OCI-LY1 (cell line): ENCODE measurements at regions not wholly inside any gene's neighbourhood (a gene's known extent, or its start where the extent isn't known, plus 50 kb on each side); places are given as distances from the start of the nearest gene placed in this dataset.

Experiments
- H2AFZ ChIP-seq: fragments of 200-600 bp; sonication (generic), shearing (Covaris generic); 2 replicates; pipeline ENCODE4 v1.6.0; 2014; ENCODE audit warnings: antibody characterized with exemption, mild to moderate bottlenecking, low read length
- H3F3A ChIP-seq: fragments of 200-600 bp; sonication (generic), shearing (Covaris generic); 2 replicates; pipeline ENCODE4 v1.6.0; 2014; ENCODE audit warnings: mild to moderate bottlenecking, antibody characterized with exemption, low read length, moderate library complexity; ENCODE audit not compliant: insufficient read depth
- H3K27ac ChIP-seq: fragments of 200-600 bp; sonication (generic); 2 replicates; pipeline ENCODE4 v1.5.1; 2014; ENCODE audit warnings: low read length, mixed run types, mild to moderate bottlenecking, low read depth; ENCODE audit not compliant: poor library complexity, severe bottlenecking
- H3K27me3 ChIP-seq: fragments of 200-600 bp; sonication (generic); 2 replicates; pipeline ENCODE4 v1.6.0; 2014; ENCODE audit warnings: antibody characterized with exemption, mild to moderate bottlenecking, low read length, moderate library complexity; ENCODE audit not compliant: insufficient read depth
- H3K36me3 ChIP-seq: fragments of 200-600 bp; sonication (generic); 2 replicates; pipeline ENCODE4 v1.6.1; 2014; ENCODE audit warnings: mild to moderate bottlenecking, antibody characterized with exemption, low read length, moderate library complexity, mixed read lengths; ENCODE audit not compliant: insufficient read depth
- H3K4me1 ChIP-seq: fragments of 200-600 bp; sonication (generic); 2 replicates; pipeline ENCODE4 v1.5.1; 2014; ENCODE audit warnings: mild to moderate bottlenecking, low read length, moderate library complexity; ENCODE audit not compliant: insufficient read depth, severe bottlenecking
- H3K4me2 ChIP-seq: fragments of 200-600 bp; sonication (generic), shearing (Covaris generic); 2 replicates; pipeline ENCODE4 v1.6.1; 2014; ENCODE audit warnings: low read length
- H3K4me3 ChIP-seq: fragments of 200-600 bp; sonication (generic); 2 replicates; pipeline ENCODE4 v1.5.1; 2014; ENCODE audit warnings: low read length, low read depth, mild to moderate bottlenecking, mixed read lengths; ENCODE audit not compliant: poor library complexity, severe bottlenecking
- H3K79me2 ChIP-seq: fragments of 200-600 bp; shearing (Covaris generic); 2 replicates; pipeline ENCODE4 v1.6.1; 2016; ENCODE audit warnings: mixed run types, low read length, mixed read lengths; ENCODE audit not compliant: insufficient read depth
- H3K9ac ChIP-seq: fragments of 200-600 bp; sonication (generic), shearing (Covaris generic); 2 replicates; pipeline ENCODE4 v1.6.1; 2014; ENCODE audit warnings: mild to moderate bottlenecking, low read length, mixed read lengths
- H3K9me2 ChIP-seq: fragments of 200-600 bp; sonication (generic), shearing (Covaris generic); 2 replicates; pipeline ENCODE4 v1.6.1; 2014; ENCODE audit warnings: low read depth, mild to moderate bottlenecking, low read length, mixed read lengths
- H3K9me3 ChIP-seq: fragments of 200-600 bp; shearing (Covaris generic); 2 replicates; pipeline ENCODE4 v1.6.1; 2014; ENCODE audit warnings: low read length, mixed read lengths
- H4K20me1 ChIP-seq: fragments of 200-600 bp; sonication (generic), shearing (Covaris generic); 2 replicates; pipeline ENCODE4 v1.6.0; 2016; ENCODE audit warnings: mild to moderate bottlenecking, low read length; ENCODE audit not compliant: insufficient read depth
- CTCF ChIP-seq: fragments of 200-600 bp; sonication (generic), shearing (Covaris generic); IDR thresholded peaks from 2 replicates; pipeline ENCODE4 v1.5.1; 2017; ENCODE audit warnings: mild to moderate bottlenecking, antibody characterized with exemption, low read length, moderate library complexity, mixed read lengths
- EZH2 ChIP-seq: fragments of 200-600 bp; sonication (generic), shearing (Covaris generic); IDR thresholded peaks from 2 replicates; pipeline ENCODE4 v1.8.0; 2017; ENCODE audit warnings: borderline replicate concordance, mixed run types, mild to moderate bottlenecking, antibody characterized with exemption, low read length, moderate library complexity, mixed read lengths

- Histone ChIP-seq H3K4me1 (no peaks in the 10 kb centered on the region), H3K79me2 (no peaks in the 10 kb centered on the region), H3K27ac (no peak overlapping the region), H3F3A (no peaks in the 10 kb centered on the region), H3K9me2 (no peaks in the 10 kb centered on the region), H3K27me3 (no peaks in the 10 kb centered on the region), H4K20me1 (no peaks in the 10 kb centered on the region), H3K4me3 (no peak overlapping the region), H2AFZ (no peak overlapping the region), H3K36me3 (no peaks in the 10 kb centered on the region), H3K9ac (no peak overlapping the region), H3K4me2 (no peak overlapping the region), H3K9me3 (no peaks in the 10 kb centered on the region)
- no peak for TF ChIP-seq CTCF
- TF ChIP-seq EZH2 = no peak
Measured at GRCh38 chr16:49944221-49944620, 80.8 kb upstream of the CNEP1R1 start.

GRCh38 chr16:49947907-49948678, 76.9 kb upstream of the CNEP1R1 start:
- H3K9me2 ChIP-seq = no peaks in the 10 kb centered on the region
- no peaks in the 10 kb centered on the region for H3K36me3 ChIP-seq
- no peak overlapping the region for H3K9ac ChIP-seq
- H3K9me3 ChIP-seq = no peaks in the 10 kb centered on the region
- H3K27me3 ChIP-seq = no peaks in the 10 kb centered on the region
- H3K4me1 ChIP-seq = no peaks in the 10 kb centered on the region
- H3K27ac ChIP-seq = no peak overlapping the region
- H3K79me2 ChIP-seq = no peaks in the 10 kb centered on the region
- H3K4me2 ChIP-seq = no peak overlapping the region
- TF ChIP-seq EZH2 = no peak
- no peak for TF ChIP-seq CTCF
- H4K20me1 ChIP-seq = no peaks in the 10 kb centered on the region
- no peak overlapping the region for H3K4me3 ChIP-seq
- no peak overlapping the region for H2AFZ ChIP-seq
- no peaks in the 10 kb centered on the region for H3F3A ChIP-seq

GRCh38 chr16:49951574-49952195, 73.3 kb upstream of the CNEP1R1 start:
- Histone ChIP-seq H3F3A (no peaks in the 10 kb centered on the region), H4K20me1 (no peaks in the 10 kb centered on the region), H3K9me3 (no peaks in the 10 kb centered on the region), H2AFZ (no peak overlapping the region), H3K4me1 (no peaks in the 10 kb centered on the region), H3K27me3 (no peaks in the 10 kb centered on the region), H3K9ac (no peak overlapping the region), H3K4me2 (no peak overlapping the region), H3K9me2 (no peaks in the 10 kb centered on the region), H3K79me2 (no peaks in the 10 kb centered on the region), H3K4me3 (no peak overlapping the region), H3K36me3 (no peaks in the 10 kb centered on the region), H3K27ac (no peak overlapping the region)
- no peak for TF ChIP-seq EZH2
- no peak for TF ChIP-seq CTCF
